Progenitor cell of endocrine pancreas (in vitro differentiated cells): ENCODE measurements at regions not wholly inside any gene's neighbourhood (a gene's known extent, or its start where the extent isn't known, plus 50 kb on each side); places are given as distances from the start of the nearest gene placed in this dataset.
A peak's percentile ranks its signal among the peaks of the same experiment; 100 is the strongest.

Experiments used
- DNase-seq: peaks from one replicate; pipeline ENCODE4 v3.0.0; 2021; ENCODE audit warnings: low spot score; ENCODE audit not compliant: unreplicated experiment
- H3K27ac Mint-ChIP-seq: 2 replicates; pipeline ENCODE4 v1.8.0; 2021; ENCODE audit warnings: mild to moderate bottlenecking, moderate library complexity, mixed read lengths
- H3K27me3 Mint-ChIP-seq: 2 replicates; pipeline ENCODE4 v1.8.0; 2021; ENCODE audit warnings: mixed read lengths
- H3K36me3 Mint-ChIP-seq: 2 replicates; pipeline ENCODE4 v1.8.0; 2022; ENCODE audit warnings: mixed read lengths; ENCODE audit not compliant: insufficient read depth
- H3K4me1 Mint-ChIP-seq: 2 replicates; pipeline ENCODE4 v1.8.0; 2021; ENCODE audit warnings: low read depth, mixed read lengths
- H3K4me3 Mint-ChIP-seq: 2 replicates; pipeline ENCODE4 v1.8.0; 2021; ENCODE audit warnings: low read depth, mild to moderate bottlenecking, moderate library complexity, mixed read lengths
- H3K9me3 Mint-ChIP-seq: 2 replicates; pipeline ENCODE4 v1.8.0; 2021; ENCODE audit warnings: low read depth, mixed read lengths
- CTCF ChIP-seq: fragments of 200-600 bp; sonication (generic); IDR thresholded peaks from one replicate; pipeline ENCODE4 v1.5.0; 2021; ENCODE audit warnings: antibody characterized with exemption, mild to moderate bottlenecking; ENCODE audit not compliant: unreplicated experiment

GRCh38 chr10:44457259-44457658, 72.4 kb upstream of the CXCL12 start:
- TF ChIP-seq CTCF, result peak; percentile 17
- Mint-ChIP-seq H3K36me3 (no peaks in the 10 kb centered on the region), H3K27me3 (peaks cover 5% of the 10 kb centered on the region), H3K4me1 (peaks cover 2% of the 10 kb centered on the region), H3K9me3 (peaks cover 8% of the 10 kb centered on the region), H3K27ac (no peak overlapping the region), H3K4me3 (no peak overlapping the region)
- no peak for DNase-seq

DNA sequence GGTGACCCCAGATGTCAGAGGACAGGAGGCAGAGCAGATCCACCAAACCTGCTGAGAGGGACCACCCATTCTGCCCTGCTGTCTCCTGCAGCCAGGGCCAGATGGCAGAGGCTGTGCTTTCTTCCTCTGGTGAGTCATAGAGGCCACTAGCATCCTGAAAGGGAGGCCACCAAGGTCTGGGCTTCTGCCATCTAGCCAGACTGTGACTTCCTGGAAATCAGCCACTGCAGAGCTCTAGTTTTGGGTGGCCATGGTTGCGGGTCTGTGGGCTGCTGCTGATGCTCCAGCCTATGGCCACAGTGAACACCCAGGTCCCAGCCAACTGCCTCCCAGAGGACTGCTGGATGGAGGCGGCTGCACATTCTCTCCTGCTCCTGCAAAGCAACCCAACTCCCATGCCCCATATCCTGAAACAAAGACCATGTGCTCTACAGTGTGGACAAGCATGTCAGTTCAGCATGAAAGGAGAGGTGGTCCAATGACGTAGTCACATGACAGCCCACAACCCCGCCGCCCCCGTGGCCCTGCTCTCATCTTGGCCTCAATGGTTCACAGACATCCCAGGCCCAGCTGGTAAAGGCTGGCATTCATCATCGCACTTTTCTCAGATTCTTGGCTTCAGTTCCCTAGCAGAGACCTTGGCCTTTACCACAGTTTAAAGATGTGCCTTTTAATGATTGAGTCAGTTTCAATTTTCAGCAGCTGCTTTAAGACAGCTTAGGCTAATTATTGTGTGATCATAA, 73.9 kb upstream of the CXCL12 start:
- TF ChIP-seq CTCF, result no peak
- Mint-ChIP-seq H3K36me3 (no peaks in the 10 kb centered on the region), H3K27ac (no peak overlapping the region), H3K9me3 (peaks cover 8% of the 10 kb centered on the region), H3K4me1 (no peaks in the 10 kb centered on the region), H3K4me3 (no peak overlapping the region), H3K27me3 (peaks cover 6% of the 10 kb centered on the region)
- DNase-seq, result no peak

DNA sequence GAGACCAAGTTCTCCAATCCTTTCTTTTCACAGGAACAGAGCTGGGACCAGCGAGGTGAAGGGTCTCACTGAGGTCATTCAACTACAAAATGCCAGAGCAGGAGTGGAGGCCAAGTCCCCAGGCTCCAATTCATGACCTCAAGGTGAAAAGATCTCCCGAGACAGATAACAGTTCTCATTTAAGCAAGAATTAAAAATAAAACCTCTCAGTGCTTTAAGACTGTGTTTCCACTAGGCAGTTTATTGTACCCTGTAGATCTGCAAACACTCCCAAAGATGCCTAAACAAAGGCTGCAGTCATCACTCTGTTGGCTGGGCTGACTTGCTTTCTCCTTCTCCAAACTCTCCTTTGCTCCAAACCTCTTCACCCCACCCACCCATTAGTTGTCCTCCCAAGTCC, 74.8 kb upstream of the CXCL12 start:
- TF ChIP-seq CTCF, result no peak
- no peak for DNase-seq
- Mint-ChIP-seq H3K4me3 (no peak overlapping the region), H3K27ac (no peak overlapping the region), H3K4me1 (no peaks in the 10 kb centered on the region), H3K36me3 (no peaks in the 10 kb centered on the region), H3K9me3 (peaks cover 8% of the 10 kb centered on the region), H3K27me3 (peaks cover 6% of the 10 kb centered on the region)

DNA sequence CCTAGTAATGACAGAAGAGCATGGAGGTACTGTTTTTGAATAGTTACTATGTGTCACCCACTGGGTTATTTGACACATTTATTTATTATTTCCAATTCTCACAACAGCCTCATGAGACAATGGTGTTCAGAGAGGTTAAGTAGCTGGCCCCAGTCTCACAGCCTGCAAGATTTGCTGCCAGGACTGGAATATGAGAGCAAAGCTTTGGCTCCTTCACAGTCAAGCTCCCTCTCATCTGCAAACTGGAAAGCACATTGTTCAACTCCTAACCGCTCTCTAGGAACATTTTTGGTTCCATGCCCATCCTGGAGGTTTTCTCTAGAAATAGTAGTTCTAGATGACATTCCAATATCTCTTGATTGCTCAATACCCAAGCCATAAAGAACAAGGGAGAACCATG, 75.5 kb upstream of the CXCL12 start:
- TF ChIP-seq CTCF, result no peak
- no peak overlapping the region for H3K4me3 Mint-ChIP-seq
- H3K9me3 Mint-ChIP-seq, result peaks cover 8% of the 10 kb centered on the region
- no peak overlapping the region for H3K27ac Mint-ChIP-seq
- no peaks in the 10 kb centered on the region for H3K4me1 Mint-ChIP-seq
- no peaks in the 10 kb centered on the region for H3K36me3 Mint-ChIP-seq
- H3K27me3 Mint-ChIP-seq, result peaks cover 6% of the 10 kb centered on the region
- no peak for DNase-seq

GRCh38 chr10:44462338-44462914, 77.5 kb upstream of the CXCL12 start:
- no peak overlapping the region for H3K4me3 Mint-ChIP-seq
- H3K9me3 Mint-ChIP-seq, result no peaks in the 10 kb centered on the region
- no peaks in the 10 kb centered on the region for H3K4me1 Mint-ChIP-seq
- no peak for TF ChIP-seq CTCF
- no peak for DNase-seq
- no peaks in the 10 kb centered on the region for H3K36me3 Mint-ChIP-seq
- no peak overlapping the region for H3K27ac Mint-ChIP-seq
- H3K27me3 Mint-ChIP-seq, result peaks cover 6% of the 10 kb centered on the region
